HUDEP-2 (cell line): ENCODE measurements at regions not wholly inside any gene's neighbourhood (a gene's known extent, or its start where the extent isn't known, plus 50 kb on each side); places are given as distances from the start of the nearest gene placed in this dataset.

Experiments
- DNase-seq, 76 experiments: peaks; one replicate each; lab custom pipeline; 2025; ENCODE audit not compliant: unreplicated experiment in 76 of 76; lab: John Stamatoyannopoulos, UW

- no peak for DNase-seq
Observed at GRCh38 chr5:2461701-2462691, 289.5 kb downstream of the IRX2 start.

- DNase-seq = no peak
Observed at GRCh38 chr5:2460098-2460497, 291.4 kb downstream of the IRX2 start.

GRCh38 chr5:2459251-2459650, 292.2 kb downstream of the IRX2 start:
- no peak for DNase-seq

GRCh38 chr5:2455878-2456277, 295.6 kb downstream of the IRX2 start:
- DNase-seq = no peak

- no peak for DNase-seq
Observed at GRCh38 chr5:2454876-2455275, 296.6 kb downstream of the IRX2 start.

GRCh38 chr5:2453781-2454180, 297.7 kb downstream of the IRX2 start:
- DNase-seq = no peak

GRCh38 chr5:2451100-2451499, 300.4 kb downstream of the IRX2 start:
- no peak for DNase-seq

GRCh38 chr5:2442496-2443354, 308.8 kb downstream of the IRX2 start:
- no peak for DNase-seq

GRCh38 chr5:2441495-2442180, 309.8 kb downstream of the IRX2 start:
- DNase-seq = no peak

- no peak for DNase-seq
Observed at GRCh38 chr5:2439608-2440007, 311.9 kb downstream of the IRX2 start.

- DNase-seq = no peak
Observed at GRCh38 chr5:2433086-2433485, 318.4 kb downstream of the IRX2 start.

GRCh38 chr5:2432076-2432920, 319.2 kb downstream of the IRX2 start:
- DNase-seq = no peak

GRCh38 chr5:2430606-2431005, 320.9 kb downstream of the IRX2 start:
- no peak for DNase-seq

- no peak for DNase-seq
Observed at GRCh38 chr5:2427983-2428382, 323.5 kb downstream of the IRX2 start.

GRCh38 chr5:2423634-2424033, 327.8 kb downstream of the IRX2 start:
- DNase-seq = no peak

GRCh38 chr5:2417301-2417700, 334.2 kb downstream of the IRX2 start:
- no peak for DNase-seq

- peak in 3 of 76 experiments; percentile 1 to 2 (median 2) for DNase-seq
Observed at GRCh38 chr5:2415678-2416077, 335.8 kb downstream of the IRX2 start.

GRCh38 chr5:2410451-2410850, 341.0 kb downstream of the IRX2 start:
- DNase-seq = no peak

GRCh38 chr5:2403296-2403695, 348.2 kb downstream of the IRX2 start:
- DNase-seq = no peak

GRCh38 chr5:2399804-2400203, 351.7 kb downstream of the IRX2 start:
- DNase-seq = no peak
